Mesenchymal stem cell (in vitro differentiated cells and primary cell): ENCODE measurements at regions not wholly inside any gene's neighbourhood (a gene's known extent, or its start where the extent isn't known, plus 50 kb on each side); places are given as distances from the start of the nearest gene placed in this dataset.

Experiments
- DNase-seq: peaks from one replicate; pipeline ENCODE4 v3.0.0-alpha.2; 2013
- H2AFZ ChIP-seq: one replicate; pipeline ENCODE4 v1.6.1; 2013; ENCODE audit warnings: low read depth, mild to moderate bottlenecking, control low read depth, inconsistent platforms, low read length, moderate library complexity
- H2AK5ac ChIP-seq: 2 replicates; pipeline ENCODE4 v1.6.1; 2013; ENCODE audit warnings: low read length, moderate library complexity, mild to moderate bottlenecking, inconsistent platforms; ENCODE audit not compliant: severe bottlenecking
- H2BK120ac ChIP-seq: one replicate; pipeline ENCODE4 v1.6.1; 2013; ENCODE audit warnings: low read depth, mild to moderate bottlenecking, inconsistent platforms, low read length, moderate library complexity
- H2BK12ac ChIP-seq, 2 experiments: one replicate each; pipeline ENCODE4 v1.6.1; 2013; ENCODE audit warnings: inconsistent platforms in 2 of 2, low read length in 2 of 2, mild to moderate bottlenecking in 2 of 2, moderate library complexity in 2 of 2, control low read depth in 1 of 2
- H2BK15ac ChIP-seq: one replicate; pipeline ENCODE4 v1.6.1; 2013; ENCODE audit warnings: mild to moderate bottlenecking, low read depth, inconsistent platforms; ENCODE audit not compliant: poor library complexity, severe bottlenecking
- H2BK5ac ChIP-seq: 2 replicates; pipeline ENCODE4 v1.6.1; 2013; ENCODE audit warnings: low read depth, mild to moderate bottlenecking, low read length, control low read depth, inconsistent platforms; ENCODE audit not compliant: poor library complexity, severe bottlenecking
- H3K14ac ChIP-seq, 2 experiments: one replicate each; pipeline ENCODE4 v1.6.1; 2013; ENCODE audit warnings: inconsistent platforms in 2 of 2, low read length in 2 of 2, control low read depth in 1 of 2, mild to moderate bottlenecking in 1 of 2, moderate library complexity in 1 of 2
- H3K18ac ChIP-seq, 2 experiments: one replicate each; pipeline ENCODE4 v1.6.1; 2013; ENCODE audit warnings: inconsistent platforms in 2 of 2, low read length in 2 of 2, control low read depth in 1 of 2, low read depth in 1 of 2, mild to moderate bottlenecking in 1 of 2
- H3K23ac ChIP-seq, 2 experiments: one replicate each; pipeline ENCODE4 v1.6.1; 2013; ENCODE audit warnings: inconsistent platforms in 2 of 2, low read length in 2 of 2, mild to moderate bottlenecking in 2 of 2, moderate library complexity in 2 of 2, control low read depth in 1 of 2
- H3K27ac ChIP-seq: 2 replicates; pipeline ENCODE4 v1.5.1; 2013; ENCODE audit warnings: mild to moderate bottlenecking, moderate library complexity, low read length, control low read depth, inconsistent platforms; ENCODE audit not compliant: poor library complexity, severe bottlenecking
- H3K27me3 ChIP-seq, 2 experiments: 2 replicates each; pipeline versions ENCODE4 v1.6.1 to v1.7.0; 2013; ENCODE audit warnings: low read length in 2 of 2, mild to moderate bottlenecking in 2 of 2, moderate library complexity in 2 of 2, control low read depth in 1 of 2, inconsistent platforms in 1 of 2; ENCODE audit not compliant: control insufficient read depth in 1 of 2, insufficient read depth in 1 of 2
- H3K36me3 ChIP-seq, 2 experiments: 2 replicates each; pipeline versions ENCODE4 v1.6.1 to v1.7.0; 2013; ENCODE audit warnings: low read length in 2 of 2, control low read depth in 1 of 2, inconsistent platforms in 1 of 2, low read depth in 1 of 2, mild to moderate bottlenecking in 1 of 2; ENCODE audit not compliant: insufficient read depth in 2 of 2, control insufficient read depth in 1 of 2
- H3K4ac ChIP-seq, 2 experiments: one replicate each; pipeline ENCODE4 v1.6.1; 2013; ENCODE audit warnings: inconsistent platforms in 2 of 2, low read length in 2 of 2, mild to moderate bottlenecking in 2 of 2, moderate library complexity in 2 of 2, control low read depth in 1 of 2, low read depth in 1 of 2
- H3K4me1 ChIP-seq: 2 replicates; pipeline ENCODE4 v1.6.1; 2013; ENCODE audit warnings: low read depth, low read length, control low read depth; ENCODE audit not compliant: control insufficient read depth, insufficient read depth
- H3K4me2 ChIP-seq: 2 replicates; pipeline ENCODE4 v1.6.1; 2013; ENCODE audit warnings: low read length, mild to moderate bottlenecking, inconsistent platforms; ENCODE audit not compliant: poor library complexity, severe bottlenecking
- H3K4me3 ChIP-seq, 2 experiments: 2 replicates each; pipeline versions ENCODE4 v1.5.1 to v1.7.0; 2013; ENCODE audit warnings: low read length in 2 of 2, mild to moderate bottlenecking in 2 of 2, control low read depth in 1 of 2, low read depth in 1 of 2; ENCODE audit not compliant: insufficient read depth in 1 of 2
- H3K79me1 ChIP-seq: replicated peaks from 2 replicates; pipeline ENCODE4 v1.6.1; 2013; ENCODE audit warnings: mild to moderate bottlenecking, control low read depth, low read length, inconsistent platforms; ENCODE audit not compliant: poor library complexity, severe bottlenecking
- H3K9ac ChIP-seq: 2 replicates; pipeline ENCODE4 v1.7.0; 2013; ENCODE audit warnings: mild to moderate bottlenecking, low read length, moderate library complexity
- H3K9me3 ChIP-seq: 2 replicates; pipeline ENCODE4 v1.7.0; 2013; ENCODE audit warnings: mild to moderate bottlenecking, low read length; ENCODE audit not compliant: control insufficient read depth
- H4K8ac ChIP-seq: one replicate; pipeline ENCODE4 v1.6.1; 2013; ENCODE audit warnings: inconsistent platforms, mild to moderate bottlenecking, low read length, moderate library complexity
- H4K91ac ChIP-seq: one replicate; pipeline ENCODE4 v1.6.1; 2013; ENCODE audit warnings: mild to moderate bottlenecking, low read length, inconsistent platforms
- WGBS: methylation state at CpG from one replicate; pipeline ENCODE4 v1.1.7; 2013; ENCODE audit warnings: mixed read lengths; 5-methylcytosine and 5-hydroxymethylcytosine counted together

- peak overlapping the region; percentile 19 for H4K91ac ChIP-seq
- H3K23ac ChIP-seq, result no peak overlapping the region
- 87% methylated on average over 4 of the region's 4 CpGs for WGBS
- H3K18ac ChIP-seq, result peak overlapping the region; percentile 3 to 37
- no peaks in the 10 kb centered on the region for H3K9me3 ChIP-seq
- H3K27me3 ChIP-seq, result no peaks in the 10 kb centered on the region
- H2AK5ac ChIP-seq, result peak overlapping the region; percentile 23
- DNase-seq, result no peak
- no peak overlapping the region for H2BK15ac ChIP-seq
- H2AFZ ChIP-seq, result no peak overlapping the region
- H3K4me1 ChIP-seq, result peaks cover 6% of the 10 kb centered on the region
- H4K8ac ChIP-seq, result no peak overlapping the region
- no peak overlapping the region for H3K4me3 ChIP-seq
- H2BK12ac ChIP-seq, result peak overlapping the region; percentile 51 to 93
- H3K14ac ChIP-seq, result no peak overlapping the region
- no peak overlapping the region for H3K4me2 ChIP-seq
- no peak overlapping the region for H2BK120ac ChIP-seq
- no peaks in the 10 kb centered on the region for H3K36me3 ChIP-seq
- no peaks in the 10 kb centered on the region for H3K79me1 ChIP-seq
- H3K4ac ChIP-seq, result peak overlapping the region; percentile 20 to 29
- peak overlapping the region; percentile 89 for H3K9ac ChIP-seq
- H3K27ac ChIP-seq, result no peak overlapping the region
- H2BK5ac ChIP-seq, result no peak overlapping the region
Observed at GRCh38 chr20:4084721-4085120, 63.9 kb upstream of the SMOX start.

- peak overlapping the region; percentile 27 for H2BK120ac ChIP-seq
- peak overlapping the region; percentile 45 for H4K8ac ChIP-seq
- H3K4me1 ChIP-seq, result peaks cover 6% of the 10 kb centered on the region
- DNase-seq, result no peak
- no peak overlapping the region for H2AK5ac ChIP-seq
- peak overlapping the region; percentile 84 for H4K91ac ChIP-seq
- H3K79me1 ChIP-seq, result no peaks in the 10 kb centered on the region
- no peaks in the 10 kb centered on the region for H3K36me3 ChIP-seq
- H3K14ac ChIP-seq, result no peak overlapping the region
- H2BK5ac ChIP-seq, result no peak overlapping the region
- peak overlapping the region in 1 of 2 experiments; percentile 6 for H3K23ac ChIP-seq
- no peak overlapping the region for H2BK15ac ChIP-seq
- no peak overlapping the region for H3K27ac ChIP-seq
- no peaks in the 10 kb centered on the region for H3K9me3 ChIP-seq
- no peak overlapping the region for H3K4me2 ChIP-seq
- peak overlapping the region; percentile 89 for H3K9ac ChIP-seq
- no peaks in the 10 kb centered on the region for H3K27me3 ChIP-seq
- no peak overlapping the region for H3K4me3 ChIP-seq
- no peak overlapping the region for H3K4ac ChIP-seq
- H2AFZ ChIP-seq, result no peak overlapping the region
- 97% methylated on average over 1 of the region's 1 CpG for WGBS
- peak overlapping the region; percentile 87 to 99 for H2BK12ac ChIP-seq
- peak overlapping the region; percentile 50 to 73 for H3K18ac ChIP-seq
Observed at GRCh38 chr20:4084096-4084495, 64.5 kb upstream of the SMOX start.

- H3K4me1 ChIP-seq, result peaks cover 6% of the 10 kb centered on the region
- H3K27me3 ChIP-seq, result no peaks in the 10 kb centered on the region
- peak overlapping the region; percentile 89 for H3K9ac ChIP-seq
- no peak for DNase-seq
- no peak overlapping the region for H4K91ac ChIP-seq
- no peak overlapping the region for H3K27ac ChIP-seq
- H2AFZ ChIP-seq, result no peak overlapping the region
- H3K4ac ChIP-seq, result peak overlapping the region in 1 of 2 experiments; percentile 81
- H3K23ac ChIP-seq, result no peak overlapping the region
- H2BK120ac ChIP-seq, result no peak overlapping the region
- no peak overlapping the region for H3K4me2 ChIP-seq
- no peaks in the 10 kb centered on the region for H3K9me3 ChIP-seq
- H3K18ac ChIP-seq, result peak overlapping the region; percentile 73 to 92
- H2BK15ac ChIP-seq, result no peak overlapping the region
- peak overlapping the region in 1 of 2 experiments; percentile 19 for H3K4me3 ChIP-seq
- H4K8ac ChIP-seq, result peak overlapping the region; percentile 14
- 24% methylated on average over 6 of the region's 11 CpGs for WGBS
- no peaks in the 10 kb centered on the region for H3K36me3 ChIP-seq
- no peak overlapping the region for H2AK5ac ChIP-seq
- no peaks in the 10 kb centered on the region for H3K79me1 ChIP-seq
- no peak overlapping the region for H2BK5ac ChIP-seq
- peak overlapping the region in 1 of 2 experiments; percentile 58 for H3K14ac ChIP-seq
- peak overlapping the region; percentile 91 to 99 for H2BK12ac ChIP-seq
Observed at GRCh38 chr20:4083098-4083865, 65.3 kb upstream of the SMOX start.

GRCh38 chr20:4082406-4083097 lies 66.1 kb upstream of the SMOX start:
- no peak overlapping the region for H2AK5ac ChIP-seq
- peak overlapping the region in 1 of 2 experiments; percentile 5 for H3K23ac ChIP-seq
- H3K27me3 ChIP-seq, result no peaks in the 10 kb centered on the region
- peak overlapping the region; percentile 89 to 92 for H3K4ac ChIP-seq
- no peak overlapping the region for H3K14ac ChIP-seq
- H2BK5ac ChIP-seq, result no peak overlapping the region
- no peak overlapping the region for H2BK15ac ChIP-seq
- peak overlapping the region; percentile 96 for H4K91ac ChIP-seq
- H3K4me3 ChIP-seq, result peak overlapping the region in 1 of 2 experiments; percentile 56
- peak overlapping the region; percentile 95 for H4K8ac ChIP-seq
- no peaks in the 10 kb centered on the region for H3K79me1 ChIP-seq
- H3K18ac ChIP-seq, result peak overlapping the region; percentile 85 to 86
- peak overlapping the region; percentile 50 for H2BK120ac ChIP-seq
- peak overlapping the region; percentile 86 for H3K9ac ChIP-seq
- H3K9me3 ChIP-seq, result no peaks in the 10 kb centered on the region
- H3K36me3 ChIP-seq, result no peaks in the 10 kb centered on the region
- DNase-seq, result peak; percentile 89
- peak overlapping the region; percentile 8 for H2AFZ ChIP-seq
- peaks cover 6% of the 10 kb centered on the region for H3K4me1 ChIP-seq
- peak overlapping the region; percentile 6 for H3K27ac ChIP-seq
- no peak overlapping the region for H3K4me2 ChIP-seq
- H2BK12ac ChIP-seq, result peak overlapping the region; percentile 59 to 80
- WGBS, result 28% methylated on average over 4 of the region's 7 CpGs
